LHCN-M2 (cell line): ENCODE measurements at regions not wholly inside any gene's neighbourhood (a gene's known extent, or its start where the extent isn't known, plus 50 kb on each side); places are given as distances from the start of the nearest gene placed in this dataset.

ENCODE experiments used
- DNase-seq: peaks from one replicate; pipeline ENCODE4 v3.0.0-alpha.2; 2012; ENCODE audit warnings: low read depth

DNA sequence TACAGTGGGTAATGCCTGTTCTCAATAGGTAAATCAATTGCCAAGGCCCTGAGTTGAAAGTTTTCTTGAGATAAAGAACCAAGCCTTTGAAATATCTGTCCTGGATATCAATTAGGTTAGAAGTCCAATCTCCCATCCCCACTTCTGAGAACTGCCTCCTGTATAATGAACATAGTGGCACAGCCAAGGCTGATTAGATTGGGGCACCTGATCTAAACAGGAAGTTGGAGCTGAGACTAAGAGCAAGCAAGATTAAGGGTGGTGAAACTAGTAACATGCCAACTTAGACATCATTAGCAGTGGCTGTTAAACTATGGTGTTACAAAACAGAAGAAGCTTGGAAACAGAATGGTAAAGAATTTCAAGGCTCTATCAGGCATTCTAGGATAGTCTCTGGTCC, 137.7 kb upstream of the TMEM108 start:
- no peak for DNase-seq

DNA sequence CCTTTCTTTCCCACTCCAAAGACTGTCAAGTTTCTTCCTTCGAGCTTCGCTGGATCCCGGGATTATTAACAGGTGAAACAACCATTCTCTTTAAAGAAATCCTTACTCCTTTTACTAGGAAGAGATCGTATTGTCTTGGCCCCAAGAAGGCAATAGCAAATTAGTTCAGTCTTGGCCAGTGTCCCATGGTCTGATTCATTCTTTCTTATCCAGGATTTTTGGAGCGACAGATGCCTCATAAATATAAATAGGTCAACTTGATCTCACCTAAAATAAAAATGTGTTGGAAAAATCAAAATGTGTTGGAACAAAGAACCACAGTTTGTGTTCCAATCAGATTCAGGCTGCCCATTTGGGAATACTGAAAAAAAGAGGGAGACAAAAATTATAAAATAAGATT, 140.1 kb upstream of the TMEM108 start:
- peak; percentile 41 for DNase-seq

DNA sequence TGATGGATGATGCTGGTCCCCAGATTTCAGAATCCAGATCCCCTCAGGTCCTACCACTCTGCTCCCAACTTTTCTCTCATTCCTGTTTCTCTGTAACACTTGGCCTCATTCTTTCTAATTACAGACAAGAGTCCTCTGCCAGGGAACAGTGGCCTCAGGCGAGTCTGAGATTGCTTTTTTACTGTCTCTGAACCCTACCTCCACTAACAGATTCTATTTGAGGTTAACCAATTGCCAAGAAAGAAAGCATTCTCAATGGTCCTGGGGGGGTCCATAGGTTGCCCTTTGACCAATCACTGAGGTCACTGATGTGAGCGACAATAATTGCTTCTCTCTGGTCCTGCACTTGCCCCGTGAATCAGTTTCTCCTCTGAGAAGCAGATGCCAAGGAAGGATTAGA, 145.2 kb upstream of the TMEM108 start:
- no peak for DNase-seq

DNA sequence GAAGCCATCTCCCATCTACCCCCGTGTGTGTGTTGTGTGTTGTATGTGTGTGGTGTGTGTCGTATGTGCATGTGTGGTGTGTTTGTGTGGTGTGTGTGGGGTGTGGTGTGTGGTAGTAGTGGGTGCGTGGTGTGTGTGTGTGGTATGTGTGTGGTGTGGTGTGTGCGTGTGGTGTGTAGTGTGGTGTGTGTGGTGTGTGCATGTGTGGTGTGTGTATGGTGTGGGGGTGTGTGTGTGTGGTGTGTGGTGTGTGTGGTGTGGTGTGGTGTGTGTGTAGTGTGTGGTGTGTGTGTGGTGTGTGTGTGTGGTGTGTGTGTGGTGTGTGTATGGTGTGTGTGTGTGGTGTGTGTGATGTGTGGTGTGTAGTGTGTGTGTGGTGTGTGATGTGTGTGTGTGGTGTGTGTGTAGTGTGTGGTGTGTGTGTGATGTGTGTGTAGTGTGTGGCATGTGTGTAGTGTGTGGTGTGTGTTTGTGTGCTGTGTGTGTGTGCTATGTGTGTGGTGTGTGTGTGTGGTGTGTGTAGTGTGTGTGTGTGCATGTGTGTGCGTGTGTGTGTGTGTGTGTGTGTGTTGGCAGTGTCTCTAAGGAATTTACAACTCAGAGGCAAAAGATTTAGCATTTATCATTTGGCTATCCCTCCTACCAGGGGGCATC, 156.3 kb upstream of the TMEM108 start:
- DNase-seq, result no peak

DNA sequence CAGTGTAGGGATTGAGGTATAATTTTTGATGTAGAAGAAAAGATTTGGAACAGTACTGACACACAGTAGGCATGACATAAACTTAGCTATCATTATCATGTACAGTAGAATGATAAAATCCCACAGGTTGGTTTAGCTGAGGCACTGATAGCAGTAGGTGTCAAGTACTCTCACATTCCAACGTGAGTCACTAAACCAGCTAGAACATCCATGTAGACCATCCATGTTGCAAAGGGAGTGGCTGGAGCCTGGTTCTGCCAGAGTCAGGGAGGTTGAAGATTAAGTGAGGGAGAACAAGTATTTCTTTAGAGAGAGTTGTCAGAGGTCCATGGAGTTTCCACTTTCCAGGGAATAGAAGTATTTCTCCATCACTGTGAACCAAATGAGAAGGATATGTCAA, 157.2 kb upstream of the TMEM108 start:
- DNase-seq, result peak; percentile 33

DNA sequence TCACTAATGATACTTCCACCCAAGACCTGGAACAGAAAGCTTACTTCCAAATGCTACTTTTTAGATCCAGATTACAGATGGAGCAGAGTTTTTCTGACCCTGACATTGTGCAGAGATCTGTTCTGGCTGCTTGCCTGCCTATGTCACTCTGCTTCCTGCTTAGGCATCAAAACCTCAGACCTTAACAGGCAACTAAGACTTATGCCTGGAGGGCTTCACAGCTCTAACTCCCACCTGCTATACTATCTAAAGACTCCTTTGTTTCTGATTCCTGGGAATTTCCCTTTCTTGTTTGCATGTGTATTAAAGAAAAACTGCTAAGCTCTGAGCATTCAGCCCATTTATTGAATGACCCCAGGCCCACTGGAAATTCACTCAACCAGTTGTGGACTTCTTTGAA, 157.4 kb upstream of the NPHP3 start:
- DNase-seq, result no peak

DNA sequence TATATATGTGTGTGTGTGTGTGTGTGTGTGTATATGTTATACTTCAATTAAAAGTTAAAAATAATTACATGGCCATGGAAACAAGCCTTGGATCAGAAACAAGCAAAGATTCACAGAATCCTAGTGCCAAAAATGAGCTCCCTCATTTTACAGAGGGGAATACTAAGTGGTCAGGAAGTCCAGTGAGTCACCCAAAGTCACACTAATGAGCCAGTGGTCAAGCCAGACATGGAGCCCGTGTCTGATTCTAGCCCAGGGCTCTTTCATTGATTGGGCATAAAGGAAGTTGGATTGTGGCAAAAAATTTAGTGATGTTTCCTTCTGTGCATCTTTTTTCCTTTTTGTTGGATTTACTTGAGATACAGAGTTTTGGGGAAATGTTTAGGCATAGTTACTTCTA, 152.5 kb upstream of the NPHP3 start:
- DNase-seq, result peak; percentile 64

DNA sequence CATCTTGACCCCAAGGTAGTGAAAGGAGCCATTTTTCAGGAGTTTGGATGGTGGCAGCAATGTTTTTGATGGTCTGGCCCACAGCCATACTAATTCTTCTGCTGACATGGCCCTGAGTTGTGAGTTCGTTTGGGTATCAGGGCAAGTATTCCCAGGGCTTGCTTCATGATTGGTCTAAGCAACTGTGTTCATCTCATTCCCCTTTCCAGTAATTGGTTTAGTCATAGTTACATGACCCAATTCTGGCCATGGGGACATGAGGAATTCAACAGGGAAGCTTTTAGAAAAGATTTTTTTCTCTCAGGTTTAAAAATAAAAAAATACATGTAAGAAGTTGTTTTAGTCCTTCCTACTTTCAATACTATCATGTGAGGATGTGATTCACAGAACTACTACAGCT, 150.5 kb upstream of the NPHP3 start:
- peak; percentile 91 for DNase-seq

DNA sequence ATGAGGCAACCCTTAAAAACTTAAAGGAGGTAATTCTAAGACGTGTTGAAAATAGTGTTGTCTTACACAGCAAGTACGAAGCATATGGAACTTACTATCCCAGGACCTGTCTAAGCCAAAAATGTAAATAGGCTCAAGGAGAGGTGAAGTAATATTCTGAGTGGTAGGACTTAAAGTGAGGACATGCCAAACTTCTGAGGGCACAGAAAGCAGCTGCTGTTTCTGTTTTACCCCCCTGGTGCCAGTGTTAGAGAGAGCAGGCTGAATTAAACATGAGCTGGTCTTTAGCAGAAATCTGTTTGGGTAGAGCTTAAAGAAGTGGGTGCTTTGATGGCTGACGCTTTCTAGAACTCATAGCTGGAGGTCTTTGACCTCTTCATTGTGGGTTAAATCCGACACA, 149.7 kb upstream of the NPHP3 start:
- DNase-seq, result peak; percentile 88

DNA sequence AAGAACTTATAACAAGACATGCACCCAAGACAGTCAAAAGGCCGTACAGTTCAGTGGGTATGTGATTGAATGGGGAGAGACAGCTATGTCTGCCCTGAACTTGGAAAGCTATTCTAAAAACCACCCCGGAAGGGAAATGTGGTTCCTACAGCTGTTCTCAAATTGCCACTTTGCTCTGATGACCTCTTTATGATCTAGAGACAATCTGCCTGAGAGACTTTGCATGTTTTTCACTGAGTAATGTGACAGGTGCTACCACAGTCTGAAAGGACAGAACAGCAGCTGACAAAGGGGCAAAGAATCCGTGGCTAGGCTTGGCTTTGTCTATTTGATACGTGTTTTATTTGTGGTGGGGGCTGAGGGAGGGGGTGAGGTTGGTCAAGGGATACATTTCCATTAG, 148.3 kb upstream of the NPHP3 start:
- DNase-seq, result peak; percentile 100

DNA sequence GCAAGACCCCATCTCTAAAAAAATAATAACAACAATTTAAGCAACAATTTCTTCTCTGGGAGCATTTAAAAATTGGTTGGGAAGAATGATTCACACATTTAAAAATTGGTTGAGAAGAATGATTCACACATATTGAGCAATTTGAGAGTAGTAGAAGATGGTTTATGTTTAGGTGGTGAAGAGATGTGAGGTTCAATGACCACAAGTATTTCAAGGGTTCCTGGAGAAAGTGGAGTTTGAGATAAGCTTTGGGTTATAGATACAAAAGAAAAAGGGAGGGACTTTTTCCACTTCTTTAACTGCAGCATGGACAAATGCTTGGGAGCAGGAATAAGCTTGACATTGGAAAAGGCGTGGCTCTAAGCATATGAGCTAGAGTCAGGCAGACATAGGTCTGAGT, 145.7 kb upstream of the NPHP3 start:
- peak; percentile 89 for DNase-seq

DNA sequence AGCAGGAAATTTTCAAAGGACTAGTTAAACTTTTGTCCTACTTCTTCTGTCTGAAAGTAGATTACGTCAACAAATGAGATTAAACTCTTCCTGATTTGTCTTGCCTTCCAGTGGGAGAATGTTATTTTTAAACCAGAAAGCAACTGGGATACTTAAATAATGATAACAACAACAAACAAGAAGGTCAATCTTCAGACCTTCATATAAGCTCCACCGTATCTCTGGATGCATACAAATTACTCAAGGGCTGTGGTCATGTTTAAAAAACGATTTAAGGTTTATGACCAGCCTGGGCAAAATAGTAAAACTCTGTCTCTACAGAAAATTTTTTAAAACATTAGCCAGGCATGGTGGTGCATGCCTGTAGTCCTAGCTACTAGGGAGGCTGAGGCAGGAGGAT, 145.3 kb upstream of the NPHP3 start:
- DNase-seq, result peak; percentile 65

DNA sequence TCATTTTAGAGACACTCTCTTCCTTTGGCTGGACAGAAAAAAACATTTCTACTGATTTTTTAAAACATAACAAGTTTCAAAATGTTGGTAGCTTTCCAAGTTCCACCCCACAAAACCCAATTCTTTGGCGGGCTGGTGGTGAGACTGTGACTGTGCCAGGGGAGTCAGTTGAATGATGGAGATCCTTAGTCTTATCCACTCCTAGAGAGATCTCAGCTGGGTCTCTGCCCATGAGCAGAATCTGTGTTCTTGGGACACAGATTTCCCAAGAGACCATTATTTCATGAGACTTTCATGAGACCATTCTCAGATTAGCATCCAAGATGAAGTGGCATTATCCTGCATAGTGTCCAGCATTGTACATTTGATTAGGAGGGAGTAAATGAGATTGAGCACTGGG, 135.1 kb upstream of the NPHP3 start:
- DNase-seq, result no peak

DNA sequence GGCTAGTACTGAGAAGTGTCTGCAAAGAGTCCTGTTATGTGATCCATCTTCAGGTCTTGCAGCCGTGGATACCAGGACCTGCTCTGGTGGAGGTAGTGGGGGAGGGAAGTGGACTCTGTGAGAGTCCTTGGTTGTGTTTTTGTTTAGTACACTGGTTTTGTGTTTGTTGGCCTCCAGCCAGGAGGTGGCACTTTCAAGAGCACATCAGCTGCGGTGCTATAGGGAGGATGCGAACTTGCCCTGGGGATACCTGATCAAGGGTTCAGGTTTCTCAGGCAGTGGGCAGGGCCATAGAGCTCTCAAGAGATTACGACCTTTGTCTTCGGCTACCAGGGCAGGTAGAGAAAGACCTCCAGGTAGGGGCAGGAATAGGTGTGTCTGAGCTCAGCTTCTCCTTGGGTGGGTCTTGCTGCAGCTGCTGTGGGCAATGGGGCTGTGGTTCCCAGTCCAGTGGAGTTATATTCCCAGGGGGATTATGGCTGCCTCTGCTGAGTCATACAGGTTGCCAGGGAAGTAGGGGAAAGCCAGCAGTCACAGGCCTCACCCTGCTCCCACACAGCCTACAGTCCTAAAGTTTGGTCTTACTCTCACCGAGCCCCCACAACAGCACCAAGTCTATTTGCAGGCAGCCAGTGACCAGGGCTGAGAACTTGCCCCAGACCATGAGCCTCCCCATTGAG, 132.8 kb upstream of the NPHP3 start:
- no peak for DNase-seq

DNA sequence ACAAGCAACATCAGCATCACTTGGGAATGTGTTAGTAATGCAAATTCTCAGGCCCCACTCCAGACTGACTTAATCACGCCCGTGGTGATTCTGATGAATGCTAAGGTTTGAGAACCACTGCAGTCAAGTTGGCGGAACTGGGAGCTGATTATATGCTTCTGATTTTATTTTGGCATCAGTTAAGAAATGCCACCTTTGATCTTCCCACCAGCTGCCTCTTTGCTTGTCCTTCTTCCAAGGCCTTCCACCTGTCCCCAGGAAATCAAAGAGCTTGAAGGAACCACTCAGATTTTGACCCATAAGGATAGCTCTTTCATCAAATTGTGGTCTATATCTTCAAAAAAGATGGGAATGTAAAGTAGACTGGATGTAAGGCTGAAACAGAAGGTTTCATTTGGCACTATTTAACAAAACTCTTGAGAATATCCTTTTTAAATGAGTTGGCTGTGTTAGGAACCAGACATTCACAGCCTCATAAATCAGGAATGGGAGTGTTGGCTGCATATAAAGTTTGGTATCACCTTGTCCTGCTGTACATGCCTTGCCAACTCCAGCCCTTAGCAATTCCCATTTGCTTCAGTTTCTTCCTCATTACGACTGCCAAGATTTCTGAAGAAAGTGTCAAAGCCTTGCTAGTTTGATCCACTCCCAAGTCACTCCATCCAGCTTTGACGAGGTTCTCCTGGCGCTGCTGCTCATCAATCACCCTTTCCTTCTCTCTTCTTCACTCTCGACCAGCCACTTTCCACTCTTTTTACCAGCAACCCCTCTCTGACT, 125.8 kb upstream of the NPHP3 start:
- DNase-seq, result no peak

DNA sequence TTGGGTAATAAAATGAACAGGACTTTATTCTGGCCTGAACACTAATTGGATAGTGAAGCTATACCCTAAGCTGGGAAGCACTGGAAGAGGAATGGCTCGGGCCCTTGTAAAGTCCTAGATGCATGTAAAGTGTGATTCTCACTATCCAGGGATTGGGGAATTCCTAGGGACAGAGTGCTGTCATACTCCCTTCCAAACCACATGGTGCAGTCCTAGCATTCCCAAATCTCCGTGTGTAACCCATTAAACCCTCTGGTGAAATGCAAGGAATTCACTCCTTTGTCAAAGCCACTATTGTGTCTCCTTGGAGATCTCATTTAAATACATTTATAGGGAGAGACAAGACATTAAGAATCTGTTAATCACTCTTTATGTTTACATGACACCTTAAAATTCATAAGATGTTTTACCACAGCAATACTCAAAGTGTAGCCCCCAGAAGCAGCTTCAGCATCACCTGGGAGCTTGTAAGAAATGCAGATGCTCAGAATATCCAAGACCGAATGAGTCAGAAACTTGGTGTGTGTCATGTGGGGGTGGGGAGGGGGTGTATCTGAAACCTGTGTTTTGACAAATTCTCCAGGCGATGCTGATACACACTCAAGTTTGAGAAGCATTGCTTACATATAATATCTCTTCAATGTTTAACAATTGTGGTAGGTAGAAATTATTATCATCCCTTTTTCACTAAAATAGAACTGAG, 121.8 kb upstream of the NPHP3 start:
- no peak for DNase-seq

DNA sequence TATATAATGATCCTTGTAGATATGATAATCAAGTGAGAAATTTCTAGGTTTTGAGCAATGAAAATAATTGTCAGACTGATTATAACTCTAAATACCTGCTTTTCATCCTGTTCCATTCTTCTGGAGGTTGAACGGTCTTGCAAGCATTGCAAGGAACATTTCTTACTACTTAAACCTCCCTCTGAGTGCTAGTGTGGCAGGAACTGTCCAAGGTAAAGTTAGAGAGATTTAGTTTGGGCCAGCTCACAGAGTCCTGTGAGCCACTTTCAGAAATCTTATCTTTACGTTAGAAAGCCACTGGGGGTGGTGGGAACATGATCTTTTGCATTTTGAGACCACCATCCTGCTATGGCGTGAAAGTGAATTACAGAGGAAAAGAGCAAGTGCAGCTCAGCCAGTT, 121.1 kb upstream of the NPHP3 start:
- no peak for DNase-seq

DNA sequence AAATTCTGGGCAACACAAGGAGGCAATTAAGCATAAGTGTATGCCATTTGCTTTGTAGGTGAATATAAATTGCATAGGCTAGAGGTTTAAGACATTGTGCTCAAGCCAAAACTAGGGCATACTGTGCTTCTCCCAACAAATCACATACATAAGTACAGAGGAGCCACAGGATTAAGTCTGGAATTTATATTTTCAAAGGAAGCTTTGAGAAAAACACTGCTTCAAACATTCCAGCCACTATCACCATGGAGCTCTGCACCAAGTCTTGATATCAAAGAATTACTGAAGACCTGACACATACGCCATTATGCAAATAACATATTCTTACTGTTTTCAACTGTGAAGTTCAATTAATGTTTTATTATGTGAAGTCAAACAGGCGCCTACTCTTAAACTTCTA, 119.4 kb upstream of the NPHP3 start:
- DNase-seq, result no peak

DNA sequence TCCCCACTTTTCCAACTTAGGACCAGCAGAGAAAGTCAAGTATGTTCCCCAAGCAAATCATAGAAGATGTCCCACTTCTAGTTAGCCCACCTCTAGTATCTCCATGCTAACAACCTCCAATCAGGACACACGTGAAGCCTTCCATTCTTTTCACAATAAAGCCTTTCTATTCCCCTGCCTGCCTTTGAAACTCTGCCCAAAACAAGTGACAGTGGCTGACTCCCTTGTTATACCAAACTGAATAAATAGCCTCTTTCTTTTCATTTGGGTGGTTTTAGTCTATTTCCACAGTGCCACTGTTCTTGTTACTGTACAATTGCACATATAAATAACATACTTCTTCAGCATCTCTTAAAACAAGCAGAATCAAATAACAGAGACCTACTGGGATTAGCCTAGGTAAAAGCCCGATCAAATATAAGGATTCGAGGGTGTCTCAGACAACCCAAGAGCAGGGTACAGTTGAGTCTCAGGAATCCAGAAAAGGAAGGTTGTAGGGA, 118.0 kb upstream of the NPHP3 start:
- DNase-seq, result no peak

DNA sequence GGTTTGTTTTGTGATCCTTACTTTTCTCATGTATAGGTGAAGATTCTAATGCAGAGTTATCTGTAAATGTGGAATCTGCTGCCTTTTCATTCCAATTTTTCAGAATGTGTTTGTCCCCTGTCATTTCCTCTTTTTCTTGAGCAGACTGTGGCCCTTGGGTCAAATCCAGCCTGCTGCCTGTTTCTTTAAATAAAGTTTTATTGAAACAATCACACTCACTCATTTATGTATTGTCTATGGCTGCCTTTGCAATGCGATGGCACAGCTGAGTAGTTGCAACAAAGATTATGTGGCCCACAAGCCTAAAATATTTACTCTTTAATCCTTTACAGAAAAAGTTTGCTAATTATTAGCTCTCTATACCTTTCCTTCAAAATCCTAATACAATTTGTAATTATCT, 116.3 kb upstream of the NPHP3 start:
- DNase-seq, result no peak

DNA sequence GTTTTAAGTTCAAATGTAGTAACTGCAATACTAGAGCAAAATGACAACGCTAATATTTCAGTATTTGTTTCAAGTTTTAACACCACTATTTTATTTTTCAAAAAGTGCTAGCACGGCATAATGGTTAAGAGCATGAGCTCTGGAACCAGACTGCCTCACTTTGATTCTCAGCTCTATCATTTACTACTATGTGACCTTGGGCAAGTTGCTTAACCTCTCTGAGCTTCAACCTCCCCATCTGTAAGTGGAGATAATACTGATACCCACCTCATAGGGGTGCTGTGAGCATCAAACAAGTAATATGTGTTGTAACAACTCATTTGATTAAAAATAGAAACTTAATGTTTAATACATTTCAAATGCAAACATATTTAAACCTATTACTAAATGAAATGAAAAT, 115.4 kb upstream of the NPHP3 start:
- no peak for DNase-seq

DNA sequence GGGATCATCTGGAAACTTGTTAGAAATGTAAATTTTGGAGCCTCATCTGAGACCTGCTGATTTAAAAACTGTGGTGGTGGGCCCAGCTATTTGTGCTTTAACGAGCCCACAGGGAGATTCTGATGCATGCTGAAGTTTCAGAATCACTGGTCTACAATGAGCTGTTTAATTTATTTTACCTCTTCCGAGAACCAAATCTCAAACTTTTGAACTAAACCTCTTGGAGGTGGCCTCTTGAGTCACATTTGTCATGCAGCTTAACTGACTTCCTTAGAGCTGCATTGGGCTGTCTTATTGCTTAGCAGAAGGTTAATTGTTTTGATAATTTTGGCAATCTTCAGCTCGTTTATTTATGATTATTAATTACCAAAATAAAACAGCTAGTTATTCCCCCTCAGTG, 112.1 kb upstream of the NPHP3 start:
- DNase-seq, result no peak
